Natural killer cell treated with Interleukin-12 subunit alpha and Interleukin-12 subunit beta and Interleukin-15 and Interleukin-18, amount 100 ng/mL, for 72 hours (primary cell): ENCODE measurements at regions not wholly inside any gene's neighbourhood (a gene's known extent, or its start where the extent isn't known, plus 50 kb on each side); places are given as distances from the start of the nearest gene placed in this dataset.
"Not testable (repeated sequence)": the region's sequence is repeated elsewhere in the genome, so short reads cannot be mapped to it uniquely, and the experiment has no call there.

Source experiments
- ATAC-seq, 2 donors: fragments of 150-1000 bp; cut with Tn5 transposase in 1 of 2; sonication (Bioruptor Pico), chemical (Tn5 transposase) in 1 of 2; 2 replicates each; pipeline ENCODE4 v1.10.0; 2021
- DNase-seq: peaks from one replicate; pipeline ENCODE4 v3.0.0; 2022; ENCODE audit warnings: low spot score
- H3K27ac Mint-ChIP-seq, 2 donors: 1 replicate in 1 of 2; 2 replicates in 1 of 2; pipeline ENCODE4 v1.8.0; 2022; ENCODE audit warnings: mixed read lengths in 2 of 2, mild to moderate bottlenecking in 1 of 2, moderate library complexity in 1 of 2
- H3K27me3 Mint-ChIP-seq, 2 donors: 1 replicate in 1 of 2; 2 replicates in 1 of 2; pipeline ENCODE4 v1.8.0; 2022; ENCODE audit warnings: mixed read lengths in 2 of 2
- H3K36me3 Mint-ChIP-seq: one replicate; pipeline ENCODE4 v1.8.0; 2022; ENCODE audit warnings: mixed read lengths
- H3K4me1 Mint-ChIP-seq, 2 donors: 1 replicate in 1 of 2; 2 replicates in 1 of 2; pipeline ENCODE4 v1.8.0; 2022; ENCODE audit warnings: low read depth in 2 of 2, mixed read lengths in 2 of 2, mild to moderate bottlenecking in 1 of 2
- H3K4me3 Mint-ChIP-seq: one replicate; pipeline ENCODE4 v1.8.0; 2022; ENCODE audit warnings: mixed read lengths
- H3K9me3 Mint-ChIP-seq: 2 replicates; pipeline ENCODE4 v1.8.0; 2022; ENCODE audit warnings: mixed read lengths

DNA sequence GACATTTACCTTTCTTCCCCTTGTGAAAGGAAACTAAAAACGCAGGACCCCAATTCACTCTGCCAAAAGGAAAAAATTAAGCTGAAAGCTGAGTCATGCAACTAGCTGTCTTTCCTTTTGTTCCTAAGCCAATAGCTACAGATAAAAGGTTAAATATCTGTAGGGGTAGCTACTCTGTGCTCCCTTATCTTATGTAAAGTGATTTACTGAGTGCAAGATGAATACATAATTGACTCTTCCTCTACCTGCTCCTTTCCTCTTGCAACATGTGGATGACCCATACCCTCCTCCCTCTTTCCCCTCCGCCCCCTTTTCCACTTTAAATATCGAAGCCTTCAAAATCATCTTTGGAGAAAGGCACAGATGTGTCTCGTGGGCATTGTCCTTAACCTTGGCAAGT is 68.0 kb upstream of the ZNF157 start:
- no peaks in the 10 kb centered on the region for H3K4me1 Mint-ChIP-seq
- H3K27ac Mint-ChIP-seq, result no peak overlapping the region
- H3K4me3 Mint-ChIP-seq, result no peak overlapping the region
- DNase-seq (no peak), ATAC-seq (no peak)
- H3K27me3 Mint-ChIP-seq, result peaks cover 5 to 6% of the 10 kb centered on the region in 2 donors
- no peaks in the 10 kb centered on the region for H3K36me3 Mint-ChIP-seq
- H3K9me3 Mint-ChIP-seq, result no peaks in the 10 kb centered on the region

DNA sequence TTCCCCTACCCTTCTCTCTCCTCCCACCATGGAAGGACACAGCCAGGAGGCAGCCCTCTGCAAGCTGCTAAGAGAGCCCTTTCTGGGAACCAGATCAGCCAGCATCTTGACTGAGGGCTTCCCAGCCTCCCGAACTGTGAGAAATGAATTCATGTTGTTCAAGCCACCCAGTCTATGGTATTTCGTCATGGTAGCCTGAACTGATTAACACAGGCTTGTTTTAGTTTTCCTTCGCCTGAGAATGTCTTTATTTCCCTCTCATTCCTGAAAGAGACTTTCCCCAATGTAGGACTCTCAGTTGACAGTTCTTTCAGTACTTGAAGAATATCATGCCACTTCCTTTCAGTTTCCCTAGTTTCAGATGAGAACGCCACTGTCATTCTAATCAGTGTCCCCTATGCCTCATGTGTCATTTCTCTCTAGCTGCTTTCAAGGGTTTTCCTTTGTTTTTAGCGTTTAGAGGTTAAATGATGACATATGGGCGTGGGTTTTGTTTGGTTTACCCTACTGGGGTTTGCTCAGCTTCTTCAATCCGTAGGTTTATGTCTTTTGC is 63.8 kb upstream of the ZNF157 start:
- H3K4me1 Mint-ChIP-seq, H3K9me3 Mint-ChIP-seq, DNase-seq, ATAC-seq, H3K27me3 Mint-ChIP-seq, H3K27ac Mint-ChIP-seq, H3K36me3 Mint-ChIP-seq, H3K4me3 Mint-ChIP-seq: not testable (repeated sequence)

DNA sequence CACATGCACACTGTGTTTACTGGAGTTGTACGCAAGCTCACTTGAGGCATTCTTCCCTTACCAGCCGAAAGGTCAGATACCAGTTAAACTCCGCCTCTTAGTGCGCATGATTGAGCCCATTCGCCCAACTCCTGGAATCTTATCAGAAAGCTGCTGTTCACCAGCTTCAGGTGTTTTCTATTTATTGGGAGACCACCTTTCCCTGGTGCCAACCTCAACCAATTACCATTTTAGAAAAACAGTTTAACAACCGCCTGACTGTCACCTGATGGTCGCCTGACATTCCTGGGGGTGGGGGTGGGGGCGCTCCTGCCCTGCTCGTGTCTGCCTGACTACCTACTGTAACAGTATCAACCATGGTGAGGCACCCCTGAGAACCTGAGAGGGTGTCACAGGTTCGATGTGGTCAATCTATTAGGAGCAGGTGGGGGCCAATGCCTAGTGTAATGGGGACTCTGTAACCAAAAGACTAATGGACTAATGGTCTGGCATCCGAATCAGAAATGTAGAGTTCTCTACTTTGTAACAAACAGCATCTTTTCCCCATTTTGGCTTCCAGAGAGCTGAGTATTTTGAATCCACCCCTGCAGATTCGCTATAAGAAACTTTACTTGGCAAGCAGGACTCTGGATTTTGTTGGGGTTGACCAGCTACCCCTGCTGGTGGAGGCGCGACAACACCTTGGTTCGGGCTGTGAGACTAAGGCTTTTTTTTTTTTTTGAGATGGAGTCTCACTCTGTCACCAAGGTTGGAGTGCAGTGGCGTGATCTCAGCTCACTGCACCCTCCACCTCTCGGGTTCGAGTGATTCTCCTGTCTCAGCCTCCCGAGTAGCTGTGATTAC is 58.2 kb upstream of the ZNF157 start:
- Mint-ChIP-seq H3K27ac (no peak overlapping the region), H3K4me3 (no peak overlapping the region), H3K36me3 (no peaks in the 10 kb centered on the region), H3K27me3 (peaks cover 0 to 7% of the 10 kb centered on the region in 2 donors), H3K4me1 (no peaks in the 10 kb centered on the region), H3K9me3 (no peaks in the 10 kb centered on the region)
- DNase-seq, result no peak
- ATAC-seq, result peak in 1 of 2 donors; percentile 43

DNA sequence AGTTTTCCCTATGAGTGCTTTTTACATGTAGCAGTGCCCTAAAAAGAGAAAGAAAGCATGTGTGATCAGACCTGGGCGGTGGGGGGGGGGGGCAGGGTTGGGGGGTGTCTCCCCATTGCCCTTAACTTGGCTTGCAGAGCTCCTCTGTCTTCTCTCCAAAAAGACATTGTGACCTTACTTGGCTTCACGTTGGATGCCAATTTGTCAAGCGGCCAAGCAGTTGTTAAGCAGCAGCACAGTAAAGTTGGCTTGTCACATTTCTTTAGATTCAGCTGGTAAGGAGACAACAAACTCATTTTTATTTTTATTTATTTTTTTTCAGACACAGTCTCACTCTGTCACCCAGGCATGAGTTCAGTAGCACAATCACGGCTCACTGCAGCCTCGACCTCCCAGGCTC is 57.3 kb upstream of the ZNF157 start:
- Mint-ChIP-seq H3K4me3 (no peak overlapping the region), H3K36me3 (no peaks in the 10 kb centered on the region), H3K9me3 (no peaks in the 10 kb centered on the region), H3K27me3 (peaks cover 0 to 7% of the 10 kb centered on the region in 2 donors), H3K27ac (no peak overlapping the region), H3K4me1 (no peaks in the 10 kb centered on the region)
- DNase-seq, result no peak
- no peak for ATAC-seq

DNA sequence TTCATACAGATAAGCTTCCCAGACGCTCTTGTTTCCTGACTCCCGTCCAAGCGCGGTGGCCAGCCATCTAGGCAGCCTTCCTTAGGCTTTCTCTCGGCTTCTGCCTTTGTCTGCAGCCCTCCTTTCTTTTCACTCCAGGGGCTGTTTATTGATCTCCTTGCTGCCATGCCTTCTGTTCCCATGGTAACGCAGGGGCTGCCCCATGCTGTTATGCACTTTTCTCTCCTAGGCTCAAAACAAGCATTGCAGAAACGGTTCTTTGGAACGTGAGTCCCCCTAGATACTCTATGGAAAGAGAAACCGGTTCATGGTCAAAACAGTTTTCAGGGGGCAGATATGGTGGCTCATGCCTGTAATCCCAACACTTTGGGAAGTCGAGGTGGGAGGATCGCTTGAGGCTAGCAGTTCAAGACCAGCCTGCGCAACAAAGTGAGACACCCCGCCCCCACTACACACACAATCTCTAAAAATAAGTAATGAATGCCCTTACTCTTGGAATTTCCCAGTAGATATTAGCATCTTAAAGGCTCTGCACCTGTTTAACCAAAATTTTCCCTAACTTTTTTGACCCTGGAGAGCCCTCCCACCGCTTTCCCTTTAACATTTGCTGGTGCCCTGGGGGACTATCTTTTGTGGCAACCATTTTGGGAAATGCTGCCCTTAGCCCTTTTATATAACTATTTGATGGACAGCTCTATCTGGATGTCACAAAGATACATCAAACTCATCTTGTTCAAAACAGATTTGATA is 53.9 kb upstream of the ZNF157 start:
- peaks cover 0 to 5% of the 10 kb centered on the region in 2 donors for H3K27me3 Mint-ChIP-seq
- no peak for DNase-seq
- H3K36me3 Mint-ChIP-seq, result no peaks in the 10 kb centered on the region
- no peak overlapping the region for H3K4me3 Mint-ChIP-seq
- no peaks in the 10 kb centered on the region for H3K9me3 Mint-ChIP-seq
- H3K4me1 Mint-ChIP-seq, result no peaks in the 10 kb centered on the region
- H3K27ac Mint-ChIP-seq, result no peak overlapping the region
- no peak for ATAC-seq
